NT2/D1 (cell line): ENCODE measurements at regions not wholly inside any gene's neighbourhood (a gene's known extent, or its start where the extent isn't known, plus 50 kb on each side); places are given as distances from the start of the nearest gene placed in this dataset.

Experiments used
- SUZ12 ChIP-seq: IDR thresholded peaks from 2 replicates; pipeline ENCODE4 v1.6.1; 2011; ENCODE audit not compliant: insufficient read length, insufficient read depth; ENCODE audit errors: extremely low read depth
- YY1 ChIP-seq: IDR thresholded peaks from 2 replicates; pipeline ENCODE4 v1.6.1; 2011; ENCODE audit not compliant: insufficient read length, insufficient read depth
- ZNF274 ChIP-seq: IDR thresholded peaks from 2 replicates; pipeline ENCODE4 v1.6.1; 2011; ENCODE audit warnings: mild to moderate bottlenecking, low read depth, low read length

- TF ChIP-seq SUZ12 (no peak), ZNF274 (no peak), YY1 (no peak)
These were observed 146.8 kb downstream of the BARX1 start for GRCh38 chr9:93808115-93809029.
